Bone marrow (tissue), 2 donors: ENCODE measurements at regions not wholly inside any gene's neighbourhood (a gene's known extent, or its start where the extent isn't known, plus 50 kb on each side); places are given as distances from the start of the nearest gene placed in this dataset.
"Not testable (repeated sequence)": the region's sequence is repeated elsewhere in the genome, so short reads cannot be mapped to it uniquely, and the experiment has no call there.

Experiments
- DNase-seq, 2 donors: peaks; one replicate each; lab custom pipeline; 2025; lab: John Stamatoyannopoulos, UW

GRCh38 chr16:62390214-62390613 lies 354.0 kb upstream of the CDH8 start:
- DNase-seq, result no peak

- no peak for DNase-seq
Observed at GRCh38 chr16:62386411-62386810, 350.2 kb upstream of the CDH8 start.

GRCh38 chr16:62383941-62384340 lies 347.7 kb upstream of the CDH8 start:
- no peak for DNase-seq

GRCh38 chr16:62370445-62370844 lies 334.2 kb upstream of the CDH8 start:
- no peak for DNase-seq

GRCh38 chr16:62363501-62363900 lies 327.3 kb upstream of the CDH8 start:
- DNase-seq, result no peak

- no peak for DNase-seq
Observed at GRCh38 chr16:62353355-62353754, 317.1 kb upstream of the CDH8 start.

GRCh38 chr16:62342216-62342615 lies 306.0 kb upstream of the CDH8 start:
- no peak for DNase-seq

- no peak for DNase-seq
Observed at GRCh38 chr16:62335356-62335755, 299.1 kb upstream of the CDH8 start.

GRCh38 chr16:62321606-62322005 lies 285.4 kb upstream of the CDH8 start:
- DNase-seq, result no peak

GRCh38 chr16:62298600-62298999 lies 262.4 kb upstream of the CDH8 start:
- DNase-seq, result no peak

GRCh38 chr16:62294213-62294972 lies 258.2 kb upstream of the CDH8 start:
- DNase-seq, result no peak

- no peak for DNase-seq
Observed at GRCh38 chr16:62288990-62289629, 252.9 kb upstream of the CDH8 start.

GRCh38 chr16:62280506-62280905 lies 244.3 kb upstream of the CDH8 start:
- DNase-seq, result no peak

GRCh38 chr16:62277942-62278341 lies 241.7 kb upstream of the CDH8 start:
- DNase-seq, result no peak

GRCh38 chr16:62276637-62277036 lies 240.4 kb upstream of the CDH8 start:
- DNase-seq, result no peak

GRCh38 chr16:62272035-62272434 lies 235.8 kb upstream of the CDH8 start:
- no peak for DNase-seq

GRCh38 chr16:62261760-62262159 lies 225.5 kb upstream of the CDH8 start:
- no peak for DNase-seq

GRCh38 chr16:62258931-62259435 lies 222.7 kb upstream of the CDH8 start:
- DNase-seq, result not testable (repeated sequence)

GRCh38 chr16:62256406-62256805 lies 220.2 kb upstream of the CDH8 start:
- DNase-seq, result no peak

GRCh38 chr16:62254847-62255246 lies 218.6 kb upstream of the CDH8 start:
- DNase-seq, result no peak

GRCh38 chr16:62254372-62254771 lies 218.1 kb upstream of the CDH8 start:
- DNase-seq, result no peak

GRCh38 chr16:62253966-62254365 lies 217.7 kb upstream of the CDH8 start:
- no peak for DNase-seq

GRCh38 chr16:62249069-62249468 lies 212.8 kb upstream of the CDH8 start:
- no peak for DNase-seq

- DNase-seq, result no peak
Observed at GRCh38 chr16:62240722-62241121, 204.5 kb upstream of the CDH8 start.
